ENCODE measurements at regions not wholly inside any gene's neighbourhood (a gene's known extent, or its start where the extent isn't known, plus 50 kb on each side); places are given as distances from the start of the nearest gene placed in this dataset.

DNA sequence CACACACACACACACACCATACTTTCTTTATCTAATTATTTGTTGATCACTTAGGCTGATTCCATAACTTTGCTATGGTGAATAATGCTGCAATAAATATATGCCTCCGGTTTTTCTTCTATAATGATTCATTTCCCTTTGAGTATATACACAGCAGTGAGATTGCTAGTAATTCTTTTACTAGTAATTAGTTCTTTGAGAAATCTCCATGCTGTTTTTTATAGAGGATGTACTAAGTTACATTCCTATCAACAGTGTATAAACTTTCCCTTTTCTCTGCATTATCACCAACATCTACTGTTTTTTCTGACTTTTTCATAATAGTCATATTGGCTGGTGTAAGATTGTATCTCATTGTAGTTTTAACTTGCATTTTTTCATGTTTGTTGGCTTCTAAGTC, 1405.1 kb downstream of the PCDH9 start:
- TF ChIP-seq CTCF (IDR thresholded peaks at IDR 0.05): no peak
- no peak for TF ChIP-seq POLR2A (IDR thresholded peaks at IDR 0.05)
- Histone ChIP-seq H3K4me3 (no peak overlapping the region), H3K9me3 (peaks cover 0 to 6% (median 0%) of the 10 kb centered on the region in 3 donors), H3K27ac (no peak overlapping the region), H3K36me3 (no peaks in the 10 kb centered on the region), H3K4me1 (no peaks in the 10 kb centered on the region), H3K27me3 (no peaks in the 10 kb centered on the region)
- intact Hi-C loops (cut with DNase I): no loop called here
- 57 to 74% methylated on average over 1 of the region's 1 CpG for WGBS, 2 donors
- DNase-seq: no peak

DNA sequence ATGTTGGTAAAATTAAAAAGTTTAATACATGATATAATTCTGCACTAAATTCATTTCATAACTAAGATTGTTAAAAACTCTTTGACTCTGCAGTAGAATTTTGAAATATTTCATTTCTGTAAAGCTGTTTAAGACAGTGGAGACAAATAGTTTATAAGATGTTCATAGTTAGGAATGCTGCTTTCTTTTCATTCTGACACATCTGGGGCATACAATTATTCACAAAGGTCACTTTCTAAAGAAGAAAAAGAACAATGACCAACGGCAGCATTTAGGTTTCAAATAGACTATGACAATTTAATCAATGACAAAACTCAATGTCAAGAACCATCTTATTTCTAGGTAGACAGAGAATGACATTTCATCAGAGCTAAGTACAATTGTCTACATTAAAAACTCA, 1422.1 kb downstream of the PCDH9 start:
- H3K27ac ChIP-seq: no peak overlapping the region
- no peaks in the 10 kb centered on the region for H3K9me3 ChIP-seq
- no peaks in the 10 kb centered on the region for H3K4me1 ChIP-seq
- intact Hi-C loops (cut with DNase I): no loop called here
- no peak overlapping the region for H3K4me3 ChIP-seq
- WGBS, 2 donors: 42% methylated on average over 1 of the region's 1 CpG
- H3K36me3 ChIP-seq: no peaks in the 10 kb centered on the region
- H3K27me3 ChIP-seq: no peaks in the 10 kb centered on the region
- DNase-seq: no peak
- no peak for TF ChIP-seq CTCF (IDR thresholded peaks at IDR 0.05)
- TF ChIP-seq POLR2A (IDR thresholded peaks at IDR 0.05): no peak

GRCh38 chr13:65803530-65804392, 1426.4 kb downstream of the PCDH9 start:
- H3K36me3 ChIP-seq: no peaks in the 10 kb centered on the region
- H3K27me3 ChIP-seq: no peaks in the 10 kb centered on the region
- TF ChIP-seq POLR2A (IDR thresholded peaks at IDR 0.05): no peak
- no peak for TF ChIP-seq CTCF (IDR thresholded peaks at IDR 0.05)
- no peak overlapping the region for H3K27ac ChIP-seq
- intact Hi-C loops (cut with DNase I): no loop called here
- 84 to 86% methylated on average over 12 of the region's 12 CpGs for WGBS, 2 donors
- H3K9me3 ChIP-seq: no peaks in the 10 kb centered on the region
- DNase-seq: no peak
- no peak overlapping the region for H3K4me3 ChIP-seq
- H3K4me1 ChIP-seq: no peaks in the 10 kb centered on the region

GRCh38 chr13:65789815-65790214, 1440.3 kb downstream of the PCDH9 start:
- 0 to 27% methylated on average over 1 of the region's 1 CpG for WGBS, 2 donors
- TF ChIP-seq POLR2A (IDR thresholded peaks at IDR 0.05) (no peak), CTCF (IDR thresholded peaks at IDR 0.05) (no peak)
- no peaks in the 10 kb centered on the region for H3K9me3 ChIP-seq
- no peak for DNase-seq
- H3K27me3 ChIP-seq: no peaks in the 10 kb centered on the region
- no peaks in the 10 kb centered on the region for H3K36me3 ChIP-seq
- H3K27ac ChIP-seq: no peak overlapping the region
- no peaks in the 10 kb centered on the region for H3K4me1 ChIP-seq
- H3K4me3 ChIP-seq: no peak overlapping the region
- intact Hi-C loops (cut with DNase I): no loop called here

GRCh38 chr13:65787082-65787481, 1443.1 kb downstream of the PCDH9 start:
- no peak for TF ChIP-seq CTCF (IDR thresholded peaks at IDR 0.05)
- intact Hi-C loops (cut with DNase I): no loop called here
- DNase-seq: no peak
- no peaks in the 10 kb centered on the region for H3K9me3 ChIP-seq
- no peaks in the 10 kb centered on the region for H3K36me3 ChIP-seq
- no peak overlapping the region for H3K4me3 ChIP-seq
- H3K27me3 ChIP-seq: no peaks in the 10 kb centered on the region
- 87% methylated on average over 3 of the region's 3 CpGs for WGBS, 2 donors
- no peaks in the 10 kb centered on the region for H3K4me1 ChIP-seq
- no peak overlapping the region for H3K27ac ChIP-seq
